HG02759 (cell line): ENCODE measurements at regions not wholly inside any gene's neighbourhood (a gene's known extent, or its start where the extent isn't known, plus 50 kb on each side); places are given as distances from the start of the nearest gene placed in this dataset.
A peak's percentile ranks its signal among the peaks of the same experiment; 100 is the strongest.
"Not testable (repeated sequence)": the region's sequence is repeated elsewhere in the genome, so short reads cannot be mapped to it uniquely, and the experiment has no call there.

Source experiments
- ATAC-seq: cut with Tn5 transposase; IDR thresholded peaks from one replicate; pipeline ENCODE4 v1.9.1; 2021; ENCODE audit warnings: mild to moderate bottlenecking, moderate library complexity; ENCODE audit not compliant: unreplicated experiment

GRCh38 chr15:85196697-85197096 lies 183.7 kb upstream of the AKAP13 start:
- ATAC-seq: not testable (repeated sequence)

GRCh38 chr15:85197582-85197981 lies 182.8 kb upstream of the AKAP13 start:
- not testable (repeated sequence) for ATAC-seq

GRCh38 chr15:85198432-85198831 lies 182.0 kb upstream of the AKAP13 start:
- not testable (repeated sequence) for ATAC-seq

GRCh38 chr15:85200215-85200614 lies 180.2 kb upstream of the AKAP13 start:
- peak; percentile 96 for ATAC-seq

GRCh38 chr15:85201118-85201793 lies 179.1 kb upstream of the AKAP13 start:
- not testable (repeated sequence) for ATAC-seq

GRCh38 chr15:85204481-85204880 lies 175.9 kb upstream of the AKAP13 start:
- not testable (repeated sequence) for ATAC-seq

DNA sequence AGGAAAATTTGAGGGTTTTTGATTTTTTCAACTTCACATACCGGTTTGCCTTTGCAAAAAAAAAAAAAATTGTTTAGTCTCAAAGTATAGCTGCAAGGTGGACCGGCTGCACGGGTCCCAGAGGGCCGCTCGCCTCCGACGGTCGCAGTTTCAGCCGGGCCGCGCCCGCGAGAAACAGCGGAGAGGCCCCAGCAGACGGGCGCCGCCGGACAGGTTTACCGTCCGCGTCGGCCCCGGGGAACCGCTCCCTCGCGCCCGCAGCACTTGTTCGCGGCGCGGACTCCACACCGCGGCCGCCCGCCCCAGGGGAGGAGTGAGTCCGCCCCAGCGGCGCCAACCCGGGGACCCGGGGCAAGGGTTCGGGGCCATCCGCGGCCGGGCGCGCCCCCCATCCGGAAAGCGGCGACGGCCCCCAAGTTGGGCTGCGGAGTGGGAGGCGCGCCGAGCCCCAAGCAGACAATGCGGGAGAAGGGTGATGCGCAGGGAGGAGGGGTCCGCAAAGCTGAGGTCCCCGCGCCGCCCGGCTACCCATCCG lies 146.5 kb upstream of the AKAP13 start:
- ATAC-seq: not testable (repeated sequence)

- not testable (repeated sequence) for ATAC-seq
Observed at GRCh38 chr15:85234450-85235196, 145.8 kb upstream of the AKAP13 start.

GRCh38 chr15:85244056-85244455 lies 136.3 kb upstream of the AKAP13 start:
- not testable (repeated sequence) for ATAC-seq

GRCh38 chr15:85250938-85251542 lies 129.4 kb upstream of the AKAP13 start:
- ATAC-seq: not testable (repeated sequence)

DNA sequence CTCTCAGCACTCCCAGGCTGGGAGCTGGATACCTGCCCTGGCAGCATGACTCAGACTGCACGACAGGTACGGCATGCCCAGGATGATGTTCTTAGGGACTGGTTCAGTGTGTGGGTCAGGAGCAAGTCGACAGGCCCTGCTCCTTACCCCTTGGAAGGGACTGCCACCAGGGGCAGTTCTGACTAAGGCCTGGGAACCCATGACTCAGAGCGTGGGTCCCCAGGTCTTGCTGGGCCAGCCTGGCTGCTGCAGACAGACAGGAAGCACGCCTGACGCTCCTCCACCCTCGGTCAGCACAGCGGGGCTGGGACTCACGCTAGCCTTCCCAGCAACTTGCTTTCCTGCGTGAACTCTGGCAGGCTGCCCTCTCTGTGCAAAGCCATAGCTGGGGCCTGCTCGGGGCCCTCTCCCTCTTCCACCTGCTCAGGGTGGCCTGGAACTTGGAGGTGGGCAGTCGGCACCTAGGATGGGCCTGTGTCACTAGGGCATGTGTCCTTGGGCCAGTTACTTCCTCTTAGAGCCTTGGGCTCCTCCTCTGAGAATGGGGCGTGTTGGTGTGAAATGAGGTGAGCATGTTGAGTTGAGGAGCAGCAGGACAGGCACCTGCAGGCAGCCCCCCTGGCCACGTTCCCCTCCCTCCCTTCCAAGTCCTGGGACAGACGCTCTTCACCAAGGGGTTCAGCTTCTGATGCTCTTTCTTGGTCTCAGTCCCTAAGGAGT lies 127.0 kb upstream of the AKAP13 start:
- ATAC-seq: peak; percentile 84

- not testable (repeated sequence) for ATAC-seq
Observed at GRCh38 chr15:85254961-85255360, 125.4 kb upstream of the AKAP13 start.

DNA sequence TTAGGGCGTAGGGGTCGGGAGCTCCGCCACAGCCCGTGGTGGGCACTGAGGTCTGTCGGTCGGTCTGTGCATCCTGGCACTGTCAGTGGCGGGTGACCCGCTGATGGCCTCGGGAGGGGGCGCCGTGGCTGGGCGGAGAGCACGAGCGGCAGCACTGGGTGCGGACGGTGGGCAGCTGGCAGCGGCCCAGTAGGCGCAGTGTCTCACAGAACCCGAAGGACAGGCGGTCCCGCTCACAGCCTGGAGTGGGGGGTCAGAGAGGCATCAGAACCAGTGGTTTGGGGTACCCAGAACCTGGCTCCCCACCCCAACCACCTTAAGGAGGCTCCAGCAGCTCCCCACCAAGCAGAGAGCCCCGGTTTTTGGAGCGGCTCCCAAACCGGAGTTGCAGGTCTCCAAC lies 124.9 kb upstream of the AKAP13 start:
- ATAC-seq: not testable (repeated sequence)

- not testable (repeated sequence) for ATAC-seq
Observed at GRCh38 chr15:85256009-85256997, 124.1 kb upstream of the AKAP13 start.

DNA sequence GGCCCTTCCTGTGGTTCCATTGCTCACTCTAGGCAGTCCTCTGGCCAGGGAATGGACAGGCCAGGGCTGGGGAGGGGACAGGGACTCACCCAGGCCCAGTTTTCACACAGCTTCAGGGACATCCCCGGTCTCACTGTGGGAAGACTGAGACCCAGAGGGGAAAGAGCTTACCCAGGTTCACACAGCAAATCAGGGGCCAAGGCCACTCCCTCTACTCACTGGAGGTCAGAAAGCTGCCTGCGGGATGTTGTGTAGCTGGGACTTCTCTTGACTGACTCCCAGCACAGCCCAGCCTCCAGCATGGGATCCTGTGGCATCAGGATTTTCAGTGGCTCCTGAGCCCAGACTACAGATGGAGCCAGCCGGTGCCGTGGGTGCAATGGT lies 122.3 kb upstream of the AKAP13 start:
- not testable (repeated sequence) for ATAC-seq

DNA sequence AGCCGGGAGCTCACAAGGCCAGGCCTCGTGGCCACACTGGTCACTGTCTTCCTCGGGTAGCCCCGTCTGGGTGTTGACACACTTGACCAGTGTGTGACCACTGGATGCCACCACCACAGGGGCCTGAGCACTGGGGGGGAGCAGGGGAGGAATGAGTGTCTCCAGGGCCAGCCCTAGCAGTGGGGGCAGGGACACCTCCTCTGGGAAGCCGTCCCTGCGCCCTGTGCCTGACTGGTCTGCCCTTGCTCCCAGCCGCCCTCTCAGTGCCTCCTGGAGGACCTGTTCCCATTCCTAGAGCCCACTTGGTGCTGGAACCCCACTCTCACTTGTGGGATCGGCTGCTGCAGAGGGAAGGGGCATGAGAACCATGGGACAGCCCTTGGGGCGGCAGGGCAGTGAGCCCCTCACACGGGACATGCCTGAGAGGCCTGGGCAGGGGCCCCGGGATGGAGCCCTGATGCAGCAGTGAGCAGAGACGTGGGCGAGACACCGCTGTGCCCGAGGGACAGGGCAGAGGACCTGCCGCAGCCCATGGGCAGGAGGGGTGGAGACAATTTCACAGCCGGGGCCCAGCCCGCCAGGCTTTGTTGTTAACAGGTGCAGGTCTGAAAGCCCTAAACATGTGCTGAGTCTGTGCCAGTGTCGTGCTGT lies 121.7 kb upstream of the AKAP13 start:
- not testable (repeated sequence) for ATAC-seq

- ATAC-seq: not testable (repeated sequence)
Observed at GRCh38 chr15:85260526-85260925, 119.9 kb upstream of the AKAP13 start.

DNA sequence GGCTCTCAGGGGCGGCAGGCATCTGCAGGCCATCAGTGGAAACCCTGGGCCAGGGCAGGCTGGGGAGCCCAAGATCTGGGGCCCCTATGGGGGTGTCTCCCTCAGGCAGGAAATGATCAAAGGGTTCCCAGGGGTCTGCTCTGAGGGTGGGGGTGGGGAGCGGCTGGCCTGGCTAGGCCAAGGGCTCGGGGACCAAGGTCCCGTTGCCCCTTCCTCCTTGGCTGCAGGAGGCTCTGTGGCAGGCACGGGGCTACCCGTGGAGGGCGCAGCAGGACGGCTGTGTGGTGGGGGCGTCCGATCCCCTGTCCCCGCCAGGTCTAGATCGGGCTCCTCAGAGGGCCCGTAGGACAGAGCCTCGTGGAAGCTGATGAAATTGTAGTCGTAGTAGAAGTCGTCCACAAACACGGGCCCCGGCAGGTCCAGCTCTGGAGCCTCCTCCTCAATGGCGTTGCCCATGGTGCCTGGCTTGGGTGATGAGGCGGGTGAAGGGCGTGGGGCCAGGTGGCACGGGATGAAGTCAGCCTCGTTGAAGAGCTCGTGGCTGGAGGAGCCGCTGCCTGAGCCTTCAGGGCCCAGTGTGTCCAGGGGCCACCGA lies 117.8 kb upstream of the AKAP13 start:
- ATAC-seq: not testable (repeated sequence)
